OCI-LY1 (cell line): ENCODE measurements at regions not wholly inside any gene's neighbourhood (a gene's known extent, or its start where the extent isn't known, plus 50 kb on each side); places are given as distances from the start of the nearest gene placed in this dataset.

ENCODE experiments used
- H2AFZ ChIP-seq: fragments of 200-600 bp; sonication (generic), shearing (Covaris generic); 2 replicates; pipeline ENCODE4 v1.6.0; 2014; ENCODE audit warnings: antibody characterized with exemption, mild to moderate bottlenecking, low read length
- H3F3A ChIP-seq: fragments of 200-600 bp; sonication (generic), shearing (Covaris generic); 2 replicates; pipeline ENCODE4 v1.6.0; 2014; ENCODE audit warnings: mild to moderate bottlenecking, antibody characterized with exemption, low read length, moderate library complexity; ENCODE audit not compliant: insufficient read depth
- H3K27ac ChIP-seq: fragments of 200-600 bp; sonication (generic); 2 replicates; pipeline ENCODE4 v1.5.1; 2014; ENCODE audit warnings: low read length, mixed run types, mild to moderate bottlenecking, low read depth; ENCODE audit not compliant: poor library complexity, severe bottlenecking
- H3K27me3 ChIP-seq: fragments of 200-600 bp; sonication (generic); 2 replicates; pipeline ENCODE4 v1.6.0; 2014; ENCODE audit warnings: antibody characterized with exemption, mild to moderate bottlenecking, low read length, moderate library complexity; ENCODE audit not compliant: insufficient read depth
- H3K36me3 ChIP-seq: fragments of 200-600 bp; sonication (generic); 2 replicates; pipeline ENCODE4 v1.6.1; 2014; ENCODE audit warnings: mild to moderate bottlenecking, antibody characterized with exemption, low read length, moderate library complexity, mixed read lengths; ENCODE audit not compliant: insufficient read depth
- H3K4me1 ChIP-seq: fragments of 200-600 bp; sonication (generic); 2 replicates; pipeline ENCODE4 v1.5.1; 2014; ENCODE audit warnings: mild to moderate bottlenecking, low read length, moderate library complexity; ENCODE audit not compliant: insufficient read depth, severe bottlenecking
- H3K4me2 ChIP-seq: fragments of 200-600 bp; sonication (generic), shearing (Covaris generic); 2 replicates; pipeline ENCODE4 v1.6.1; 2014; ENCODE audit warnings: low read length
- H3K4me3 ChIP-seq: fragments of 200-600 bp; sonication (generic); 2 replicates; pipeline ENCODE4 v1.5.1; 2014; ENCODE audit warnings: low read length, low read depth, mild to moderate bottlenecking, mixed read lengths; ENCODE audit not compliant: poor library complexity, severe bottlenecking
- H3K79me2 ChIP-seq: fragments of 200-600 bp; shearing (Covaris generic); 2 replicates; pipeline ENCODE4 v1.6.1; 2016; ENCODE audit warnings: mixed run types, low read length, mixed read lengths; ENCODE audit not compliant: insufficient read depth
- H3K9ac ChIP-seq: fragments of 200-600 bp; sonication (generic), shearing (Covaris generic); 2 replicates; pipeline ENCODE4 v1.6.1; 2014; ENCODE audit warnings: mild to moderate bottlenecking, low read length, mixed read lengths
- H3K9me2 ChIP-seq: fragments of 200-600 bp; sonication (generic), shearing (Covaris generic); 2 replicates; pipeline ENCODE4 v1.6.1; 2014; ENCODE audit warnings: low read depth, mild to moderate bottlenecking, low read length, mixed read lengths
- H3K9me3 ChIP-seq: fragments of 200-600 bp; shearing (Covaris generic); 2 replicates; pipeline ENCODE4 v1.6.1; 2014; ENCODE audit warnings: low read length, mixed read lengths
- H4K20me1 ChIP-seq: fragments of 200-600 bp; sonication (generic), shearing (Covaris generic); 2 replicates; pipeline ENCODE4 v1.6.0; 2016; ENCODE audit warnings: mild to moderate bottlenecking, low read length; ENCODE audit not compliant: insufficient read depth
- CTCF ChIP-seq: fragments of 200-600 bp; sonication (generic), shearing (Covaris generic); IDR thresholded peaks from 2 replicates; pipeline ENCODE4 v1.5.1; 2017; ENCODE audit warnings: mild to moderate bottlenecking, antibody characterized with exemption, low read length, moderate library complexity, mixed read lengths
- EZH2 ChIP-seq: fragments of 200-600 bp; sonication (generic), shearing (Covaris generic); IDR thresholded peaks from 2 replicates; pipeline ENCODE4 v1.8.0; 2017; ENCODE audit warnings: borderline replicate concordance, mixed run types, mild to moderate bottlenecking, antibody characterized with exemption, low read length, moderate library complexity, mixed read lengths

GRCh38 chr15:35934383-35935049, 388.6 kb upstream of the DPH6 start:
- Histone ChIP-seq H4K20me1 (no peaks in the 10 kb centered on the region), H3K4me1 (no peaks in the 10 kb centered on the region), H3K27ac (no peak overlapping the region), H3K36me3 (no peaks in the 10 kb centered on the region), H3K79me2 (no peaks in the 10 kb centered on the region), H3F3A (no peaks in the 10 kb centered on the region), H3K27me3 (no peaks in the 10 kb centered on the region), H2AFZ (no peak overlapping the region), H3K4me3 (no peak overlapping the region), H3K9me2 (no peaks in the 10 kb centered on the region), H3K9me3 (no peaks in the 10 kb centered on the region), H3K9ac (no peak overlapping the region), H3K4me2 (no peak overlapping the region)
- TF ChIP-seq EZH2 (no peak), CTCF (no peak)

- H3K4me1 ChIP-seq, result no peaks in the 10 kb centered on the region
- H3K36me3 ChIP-seq, result no peaks in the 10 kb centered on the region
- H3K79me2 ChIP-seq, result no peaks in the 10 kb centered on the region
- no peak overlapping the region for H3K9ac ChIP-seq
- no peaks in the 10 kb centered on the region for H3K27me3 ChIP-seq
- H3K9me3 ChIP-seq, result no peaks in the 10 kb centered on the region
- no peaks in the 10 kb centered on the region for H3F3A ChIP-seq
- H3K27ac ChIP-seq, result no peak overlapping the region
- H3K4me2 ChIP-seq, result no peak overlapping the region
- H2AFZ ChIP-seq, result no peak overlapping the region
- no peaks in the 10 kb centered on the region for H4K20me1 ChIP-seq
- no peak overlapping the region for H3K4me3 ChIP-seq
- no peaks in the 10 kb centered on the region for H3K9me2 ChIP-seq
- TF ChIP-seq CTCF (no peak), EZH2 (no peak)
Measured at GRCh38 chr15:35936284-35936683, 390.3 kb upstream of the DPH6 start.

DNA sequence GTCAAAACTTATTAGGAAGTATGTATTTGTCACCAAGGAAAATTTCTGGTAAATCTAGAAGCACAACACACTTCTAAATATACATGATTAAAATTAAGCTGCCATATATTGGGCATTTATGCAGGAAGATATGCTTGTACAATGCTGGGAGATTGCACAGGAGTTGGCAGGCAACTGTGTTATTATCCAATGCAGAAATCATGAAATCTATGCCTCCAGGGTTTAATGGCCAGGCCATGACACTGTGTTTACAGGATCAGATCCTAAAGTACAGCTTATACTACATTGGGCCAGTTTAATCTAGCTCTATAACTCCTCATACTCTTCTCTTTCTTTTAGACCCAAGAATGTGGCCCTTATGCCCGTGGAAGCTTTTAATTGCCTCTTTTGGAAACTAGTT, 391.4 kb upstream of the DPH6 start:
- TF ChIP-seq EZH2, result no peak
- no peak for TF ChIP-seq CTCF
- no peaks in the 10 kb centered on the region for H3K79me2 ChIP-seq
- no peaks in the 10 kb centered on the region for H3K9me3 ChIP-seq
- no peaks in the 10 kb centered on the region for H3K4me1 ChIP-seq
- H3K36me3 ChIP-seq, result no peaks in the 10 kb centered on the region
- H4K20me1 ChIP-seq, result no peaks in the 10 kb centered on the region
- H3K27ac ChIP-seq, result no peak overlapping the region
- no peak overlapping the region for H2AFZ ChIP-seq
- H3K4me2 ChIP-seq, result no peak overlapping the region
- H3F3A ChIP-seq, result no peaks in the 10 kb centered on the region
- no peak overlapping the region for H3K4me3 ChIP-seq
- H3K27me3 ChIP-seq, result no peaks in the 10 kb centered on the region
- no peaks in the 10 kb centered on the region for H3K9me2 ChIP-seq
- H3K9ac ChIP-seq, result no peak overlapping the region
